C4-2B (cell line): ENCODE measurements at regions not wholly inside any gene's neighbourhood (a gene's known extent, or its start where the extent isn't known, plus 50 kb on each side); places are given as distances from the start of the nearest gene placed in this dataset.

Experiments
- ZFX ChIP-seq: fragments of 450-650 bp; IDR thresholded peaks from 2 replicates; pipeline ENCODE4 v1.6.1; 2017
- TF ChIP-seq, protein P1 (sequence below): fragments of 450-650 bp; conservative IDR thresholded peaks from 2 replicates; pipeline ENCODE4 v1.5.1; 2017; ENCODE audit warnings: mild to moderate bottlenecking

- TF ChIP-seq, protein P1, sequence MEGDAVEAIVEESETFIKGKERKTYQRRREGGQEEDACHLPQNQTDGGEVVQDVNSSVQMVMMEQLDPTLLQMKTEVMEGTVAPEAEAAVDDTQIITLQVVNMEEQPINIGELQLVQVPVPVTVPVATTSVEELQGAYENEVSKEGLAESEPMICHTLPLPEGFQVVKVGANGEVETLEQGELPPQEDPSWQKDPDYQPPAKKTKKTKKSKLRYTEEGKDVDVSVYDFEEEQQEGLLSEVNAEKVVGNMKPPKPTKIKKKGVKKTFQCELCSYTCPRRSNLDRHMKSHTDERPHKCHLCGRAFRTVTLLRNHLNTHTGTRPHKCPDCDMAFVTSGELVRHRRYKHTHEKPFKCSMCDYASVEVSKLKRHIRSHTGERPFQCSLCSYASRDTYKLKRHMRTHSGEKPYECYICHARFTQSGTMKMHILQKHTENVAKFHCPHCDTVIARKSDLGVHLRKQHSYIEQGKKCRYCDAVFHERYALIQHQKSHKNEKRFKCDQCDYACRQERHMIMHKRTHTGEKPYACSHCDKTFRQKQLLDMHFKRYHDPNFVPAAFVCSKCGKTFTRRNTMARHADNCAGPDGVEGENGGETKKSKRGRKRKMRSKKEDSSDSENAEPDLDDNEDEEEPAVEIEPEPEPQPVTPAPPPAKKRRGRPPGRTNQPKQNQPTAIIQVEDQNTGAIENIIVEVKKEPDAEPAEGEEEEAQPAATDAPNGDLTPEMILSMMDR: no peak
- TF ChIP-seq ZFX: no peak
These were observed 116.1 kb upstream of the CDCA7L start for GRCh38 chr7:22061775-22062174.
